ENCODE measurements at regions not wholly inside any gene's neighbourhood (a gene's known extent, or its start where the extent isn't known, plus 50 kb on each side); places are given as distances from the start of the nearest gene placed in this dataset.

GRCh38 chr14:105844810-105845724, 318.7 kb downstream of the TMEM121 start:
- H3K4me3 ChIP-seq (ENCODE audit: low read length): no peak overlapping the region
- TF ChIP-seq, protein P1, sequence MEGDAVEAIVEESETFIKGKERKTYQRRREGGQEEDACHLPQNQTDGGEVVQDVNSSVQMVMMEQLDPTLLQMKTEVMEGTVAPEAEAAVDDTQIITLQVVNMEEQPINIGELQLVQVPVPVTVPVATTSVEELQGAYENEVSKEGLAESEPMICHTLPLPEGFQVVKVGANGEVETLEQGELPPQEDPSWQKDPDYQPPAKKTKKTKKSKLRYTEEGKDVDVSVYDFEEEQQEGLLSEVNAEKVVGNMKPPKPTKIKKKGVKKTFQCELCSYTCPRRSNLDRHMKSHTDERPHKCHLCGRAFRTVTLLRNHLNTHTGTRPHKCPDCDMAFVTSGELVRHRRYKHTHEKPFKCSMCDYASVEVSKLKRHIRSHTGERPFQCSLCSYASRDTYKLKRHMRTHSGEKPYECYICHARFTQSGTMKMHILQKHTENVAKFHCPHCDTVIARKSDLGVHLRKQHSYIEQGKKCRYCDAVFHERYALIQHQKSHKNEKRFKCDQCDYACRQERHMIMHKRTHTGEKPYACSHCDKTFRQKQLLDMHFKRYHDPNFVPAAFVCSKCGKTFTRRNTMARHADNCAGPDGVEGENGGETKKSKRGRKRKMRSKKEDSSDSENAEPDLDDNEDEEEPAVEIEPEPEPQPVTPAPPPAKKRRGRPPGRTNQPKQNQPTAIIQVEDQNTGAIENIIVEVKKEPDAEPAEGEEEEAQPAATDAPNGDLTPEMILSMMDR (conservative IDR thresholded peaks at IDR 0.05; ENCODE audit: low read length): no peak
- no peak for DNase-seq (ENCODE audit: low read depth)

DNA sequence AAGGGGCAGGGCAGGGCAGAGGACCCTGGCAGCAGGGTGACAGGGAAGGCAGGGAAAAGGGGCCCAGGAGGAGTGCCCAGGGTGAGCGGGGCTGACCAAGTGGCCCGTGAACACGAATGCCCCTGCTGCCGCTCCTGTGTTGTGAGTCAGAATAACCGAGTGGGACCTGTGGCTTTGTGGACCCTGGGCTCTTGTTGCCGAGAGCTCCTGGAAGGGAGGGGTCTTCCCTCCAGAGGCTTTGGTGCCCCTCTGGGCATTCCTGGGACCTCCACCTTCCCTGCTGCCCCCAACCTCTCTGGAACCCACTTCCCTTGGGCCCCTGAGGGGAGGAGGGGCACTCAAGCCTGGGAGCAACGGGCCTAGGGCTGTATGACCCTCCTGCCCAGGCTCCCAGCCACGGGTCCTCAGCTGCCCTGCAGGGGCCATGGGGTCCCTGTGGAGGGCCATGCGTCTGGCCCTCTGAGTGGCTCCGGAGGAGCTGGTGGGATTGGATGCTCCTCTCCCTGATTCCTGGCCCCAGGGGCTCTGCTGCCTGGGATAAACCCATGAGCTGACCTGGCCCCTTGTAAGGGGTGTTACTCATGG, 319.4 kb downstream of the TMEM121 start:
- TF ChIP-seq, protein P1 (conservative IDR thresholded peaks at IDR 0.05; ENCODE audit: low read length): no peak
- no peak overlapping the region for H3K4me3 ChIP-seq (ENCODE audit: low read length)
- DNase-seq (ENCODE audit: low read depth): no peak

GRCh38 chr14:105846312-105846711, 319.9 kb downstream of the TMEM121 start:
- no peak for DNase-seq (ENCODE audit: low read depth)
- TF ChIP-seq, protein P1 (conservative IDR thresholded peaks at IDR 0.05; ENCODE audit: low read length): no peak
- H3K4me3 ChIP-seq (ENCODE audit: low read length): no peak overlapping the region

DNA sequence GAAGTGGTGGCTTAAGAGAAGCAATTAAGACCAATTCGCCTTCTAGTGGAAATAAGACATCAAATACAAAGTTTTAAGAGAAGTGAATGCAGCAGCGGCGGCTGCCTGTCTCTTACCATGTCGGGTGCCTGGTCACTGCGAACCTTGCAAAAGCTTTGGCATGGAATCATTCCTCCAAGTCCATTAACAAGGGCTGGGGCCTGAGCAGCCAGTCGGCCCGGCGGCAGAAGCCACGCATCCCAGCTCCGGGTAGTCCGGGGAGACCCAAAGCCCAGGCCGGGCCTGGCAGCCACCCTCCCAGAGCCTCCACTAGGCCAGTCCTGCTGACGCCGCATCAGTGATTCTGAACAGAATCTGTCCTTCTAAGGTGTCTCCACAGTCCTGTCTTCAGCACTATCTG, 321.0 kb downstream of the TMEM121 start:
- TF ChIP-seq, protein P1 (conservative IDR thresholded peaks at IDR 0.05; ENCODE audit: low read length): no peak
- no peak for DNase-seq (ENCODE audit: low read depth)
- H3K4me3 ChIP-seq (ENCODE audit: low read length): no peak overlapping the region

DNA sequence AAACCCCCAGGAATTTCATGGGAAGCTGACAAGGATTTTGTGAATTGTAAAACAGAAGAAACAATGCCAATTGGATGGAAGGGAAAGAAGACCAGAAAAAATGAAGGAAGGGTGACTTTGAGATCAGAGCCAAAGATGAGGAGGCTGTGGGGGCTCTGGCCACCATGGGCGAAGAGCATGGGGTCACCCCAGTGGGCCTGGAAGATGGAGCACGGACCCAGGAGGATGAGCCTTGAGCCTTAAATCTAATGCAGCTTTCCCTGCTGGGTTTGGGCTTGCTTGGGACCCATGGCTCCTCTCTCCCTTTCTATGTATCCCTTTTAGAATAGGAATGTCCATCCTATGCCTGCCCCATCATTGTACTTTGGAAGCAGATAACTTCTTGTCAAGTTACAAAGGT, 322.2 kb downstream of the TMEM121 start:
- DNase-seq (ENCODE audit: low read depth): no peak
- no peak overlapping the region for H3K4me3 ChIP-seq (ENCODE audit: low read length)
- TF ChIP-seq, protein P1 (conservative IDR thresholded peaks at IDR 0.05; ENCODE audit: low read length): no peak

- H3K4me3 ChIP-seq (ENCODE audit: low read length): no peak overlapping the region
- TF ChIP-seq, protein P1 (conservative IDR thresholded peaks at IDR 0.05; ENCODE audit: low read length): no peak
- no peak for DNase-seq (ENCODE audit: low read depth)
These were observed 323.7 kb downstream of the TMEM121 start for GRCh38 chr14:105849933-105850626.
